ACHN (cell line): ENCODE measurements at regions not wholly inside any gene's neighbourhood (a gene's known extent, or its start where the extent isn't known, plus 50 kb on each side); places are given as distances from the start of the nearest gene placed in this dataset.
"Not testable (repeated sequence)": the region's sequence is repeated elsewhere in the genome, so short reads cannot be mapped to it uniquely, and the experiment has no call there.

Source experiments
- DNase-seq: peaks from one replicate; pipeline ENCODE4 v3.0.0-alpha.2; 2015
- in situ Hi-C: cut with HindIII; loops from 2 replicates; pipeline ENCODE4 v1.10.0; 2017; ENCODE audit warnings: low sequenced_read_pairs, low pct_ligation_motif_present, low pct_unique_long_range_greater_than_20kb

DNA sequence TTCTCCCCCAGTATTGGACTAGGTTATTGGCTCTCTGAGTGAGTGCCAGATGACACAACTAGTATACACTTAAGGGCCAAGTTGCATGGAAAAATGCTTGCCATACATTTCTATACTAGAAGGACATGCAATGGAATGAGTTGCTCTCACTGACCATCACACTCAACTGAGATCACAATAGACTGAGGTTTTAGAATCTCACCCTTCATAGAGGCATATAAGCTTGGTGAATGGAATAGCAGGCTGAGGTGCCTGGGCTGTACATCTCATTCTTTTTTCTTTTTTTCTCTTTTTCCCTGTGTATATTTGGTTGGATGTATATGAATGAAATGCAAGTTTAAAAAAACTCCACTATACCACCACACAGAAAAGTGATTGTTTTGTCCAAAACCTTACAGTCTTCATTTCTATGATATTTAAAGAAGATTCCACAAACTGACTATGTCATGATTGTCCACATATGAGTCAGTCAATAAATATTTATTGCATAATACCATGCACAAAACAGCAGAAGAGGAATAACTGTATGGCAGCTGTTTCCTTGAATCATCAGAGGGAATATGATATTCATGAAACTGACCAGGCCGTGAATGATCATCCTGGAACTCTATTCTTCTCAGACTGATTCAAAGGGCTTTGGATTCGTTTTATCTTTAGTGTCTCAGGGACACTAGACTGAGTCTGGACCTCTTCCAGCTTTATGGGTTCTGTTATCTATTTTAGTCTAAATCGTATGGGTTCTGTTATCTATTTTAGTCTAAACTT is 122.6 kb upstream of the STK17B start:
- DNase-seq, result no peak
- in situ Hi-C loops, result no loop called here

DNA sequence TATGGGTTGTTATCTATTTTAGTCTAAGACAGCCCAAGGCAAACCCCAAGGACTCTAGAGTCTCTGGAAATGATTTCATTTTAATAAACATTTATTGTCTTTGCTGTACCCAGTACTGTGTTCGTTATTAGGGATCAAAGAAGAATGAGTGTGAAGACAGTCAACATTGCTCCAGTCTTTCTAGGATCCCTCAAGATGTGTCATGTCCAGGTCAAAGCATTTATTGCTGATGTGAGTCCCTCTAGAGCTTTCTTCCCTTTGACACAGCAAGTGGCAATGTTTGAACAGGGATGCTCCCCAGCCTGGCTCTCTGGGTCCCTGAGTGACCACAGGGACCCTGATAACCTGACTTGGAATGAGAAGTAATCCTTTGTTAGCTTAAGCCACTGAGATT is 123.1 kb upstream of the STK17B start:
- no peak for DNase-seq
- in situ Hi-C loops, result no loop called here

GRCh38 chr2:196295005-196295404 is 123.6 kb upstream of the STK17B start:
- in situ Hi-C loops, result no loop called here
- DNase-seq, result no peak

- in situ Hi-C loops, result not testable (repeated sequence)
- peak; percentile 37 for DNase-seq
Measured at GRCh38 chr2:196298106-196298723, 126.8 kb upstream of the STK17B start.

DNA sequence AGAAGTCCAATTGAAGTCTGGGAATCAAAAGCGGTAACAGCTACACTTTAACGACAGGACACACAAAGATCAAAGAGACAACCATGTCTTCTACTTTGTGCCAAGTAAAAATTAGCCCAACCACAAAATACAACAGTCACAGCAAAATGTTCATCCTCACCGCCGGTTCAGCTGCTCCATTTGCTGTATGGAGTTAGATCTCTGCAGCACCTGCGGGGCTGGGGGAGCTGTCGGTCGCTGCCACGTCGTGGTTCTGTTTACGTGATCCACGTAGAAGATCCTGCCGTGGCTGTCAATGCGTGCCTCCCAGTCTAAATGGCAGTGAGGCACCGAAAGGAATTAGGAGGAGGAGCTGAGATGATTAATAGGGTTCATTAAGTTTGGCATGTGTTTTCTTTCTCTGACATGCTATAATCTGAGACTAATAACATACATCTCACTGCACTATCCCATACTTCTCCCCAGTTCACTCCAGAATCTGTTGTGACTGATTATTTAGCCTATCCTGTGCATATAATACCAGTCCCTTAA is 136.5 kb upstream of the STK17B start:
- no peak for DNase-seq
- in situ Hi-C loops, result no loop called here

GRCh38 chr2:196309691-196310090 is 138.3 kb upstream of the STK17B start:
- no peak for DNase-seq
- in situ Hi-C loops, result no loop called here

DNA sequence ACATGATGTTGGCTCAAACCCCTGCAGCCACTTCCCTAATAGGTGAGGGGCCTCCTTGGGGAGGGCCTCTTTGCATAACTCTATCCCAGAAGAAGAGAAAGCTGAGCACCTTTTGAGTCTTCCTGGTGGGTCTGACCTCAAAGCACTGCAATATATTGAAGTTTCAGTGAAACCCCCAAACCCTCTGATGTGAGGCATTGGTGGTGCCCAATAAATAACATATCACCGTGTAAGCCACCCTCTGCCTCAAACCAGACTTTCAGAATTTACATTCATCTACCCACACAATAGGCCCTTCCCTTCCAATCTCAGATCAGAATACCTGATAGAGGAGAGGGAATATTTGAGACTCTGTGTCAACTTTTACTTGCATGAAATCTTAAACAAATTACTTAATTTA is 142.8 kb upstream of the STK17B start:
- no peak for DNase-seq
- in situ Hi-C loops, result no loop called here

DNA sequence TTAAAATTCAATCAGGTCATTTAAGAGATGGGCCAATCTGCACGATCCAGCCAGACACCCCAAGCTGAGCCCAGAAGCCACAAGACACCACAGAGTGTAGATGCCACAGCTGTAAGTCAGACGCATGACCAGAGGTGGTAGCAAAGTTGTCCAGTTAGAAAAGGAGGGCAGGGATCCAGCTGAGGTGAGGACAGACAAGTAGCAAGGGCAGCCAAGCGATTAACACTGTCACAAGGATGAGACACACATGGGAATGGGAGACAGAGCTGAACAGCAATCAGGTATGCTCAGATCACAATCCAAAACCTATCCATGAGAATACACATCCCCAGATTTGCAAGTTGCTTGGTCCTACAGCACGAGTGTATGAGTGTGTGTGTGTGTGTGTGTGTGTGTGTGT is 143.4 kb upstream of the STK17B start:
- no peak for DNase-seq
- in situ Hi-C loops, result no loop called here

GRCh38 chr2:196315388-196316049 is 144.1 kb upstream of the STK17B start:
- in situ Hi-C loops, result no loop called here
- no peak for DNase-seq

DNA sequence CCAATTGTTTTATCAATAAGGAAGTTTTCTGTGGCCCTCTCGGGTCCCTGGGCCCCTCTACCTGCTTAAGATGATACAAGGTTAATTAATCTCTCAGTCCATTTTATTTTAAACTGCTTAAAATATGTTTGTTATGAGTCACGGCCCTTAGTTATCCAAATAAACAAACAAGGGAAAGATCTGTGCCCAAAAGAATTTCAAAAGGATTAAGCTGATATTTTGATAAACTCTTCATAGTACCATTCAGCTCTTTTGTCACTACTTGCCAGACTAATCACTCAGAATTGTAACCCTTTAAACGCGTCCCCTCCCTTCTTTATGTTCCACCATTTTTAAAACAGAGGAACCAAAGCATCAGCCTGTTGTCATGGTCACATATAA is 144.7 kb upstream of the STK17B start:
- in situ Hi-C loops, result no loop called here

GRCh38 chr2:196318517-196319377 is 147.4 kb upstream of the STK17B start:
- in situ Hi-C loops, result no loop called here
- no peak for DNase-seq

More for the DNA sequence above, 144.7 kb upstream of the STK17B start:
- DNase-seq, result no peak

DNA sequence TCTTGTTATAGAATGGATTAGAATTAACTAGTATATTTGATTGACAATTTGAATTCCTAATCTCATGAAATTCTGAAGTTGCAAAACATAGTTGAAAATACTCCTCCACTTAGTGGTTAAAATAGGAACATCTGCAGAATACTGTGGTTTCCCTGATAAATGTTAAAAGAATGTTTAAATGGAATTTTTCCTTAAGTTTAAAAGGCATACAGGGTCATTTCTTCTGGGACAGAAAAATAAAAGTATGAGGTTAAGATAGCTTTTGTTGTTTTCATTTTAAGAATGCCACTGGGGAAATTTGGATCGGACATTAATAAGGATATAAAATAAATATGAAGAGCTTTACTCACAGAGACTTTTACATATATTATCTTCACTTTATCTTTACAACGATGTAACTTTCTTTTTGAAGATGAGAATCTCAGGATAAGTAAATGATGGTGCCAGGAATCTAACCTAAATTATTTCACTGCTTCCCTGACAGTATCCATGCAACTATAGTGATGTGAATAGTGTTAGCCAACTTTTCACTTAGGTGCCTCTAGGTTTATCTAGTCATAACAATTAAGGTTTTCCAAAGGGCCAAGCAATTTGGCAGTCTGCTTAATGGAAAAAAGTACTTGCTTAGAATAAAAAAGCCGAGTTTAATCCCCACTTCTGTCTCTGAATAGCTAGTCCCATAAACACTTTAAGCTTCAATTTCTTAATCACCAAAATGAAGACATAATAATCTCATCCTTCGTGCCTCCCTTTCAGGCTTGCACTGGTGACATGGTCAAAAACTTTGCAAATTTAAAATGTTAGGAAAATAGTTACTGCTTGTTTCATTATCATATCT is 151.8 kb upstream of the STK17B start:
- no peak for DNase-seq

GRCh38 chr2:196324211-196324610 is 152.8 kb upstream of the STK17B start:
- in situ Hi-C loops, result no loop called here
- no peak for DNase-seq

More for the DNA sequence above, 151.8 kb upstream of the STK17B start:
- in situ Hi-C loops, result no loop called here

DNA sequence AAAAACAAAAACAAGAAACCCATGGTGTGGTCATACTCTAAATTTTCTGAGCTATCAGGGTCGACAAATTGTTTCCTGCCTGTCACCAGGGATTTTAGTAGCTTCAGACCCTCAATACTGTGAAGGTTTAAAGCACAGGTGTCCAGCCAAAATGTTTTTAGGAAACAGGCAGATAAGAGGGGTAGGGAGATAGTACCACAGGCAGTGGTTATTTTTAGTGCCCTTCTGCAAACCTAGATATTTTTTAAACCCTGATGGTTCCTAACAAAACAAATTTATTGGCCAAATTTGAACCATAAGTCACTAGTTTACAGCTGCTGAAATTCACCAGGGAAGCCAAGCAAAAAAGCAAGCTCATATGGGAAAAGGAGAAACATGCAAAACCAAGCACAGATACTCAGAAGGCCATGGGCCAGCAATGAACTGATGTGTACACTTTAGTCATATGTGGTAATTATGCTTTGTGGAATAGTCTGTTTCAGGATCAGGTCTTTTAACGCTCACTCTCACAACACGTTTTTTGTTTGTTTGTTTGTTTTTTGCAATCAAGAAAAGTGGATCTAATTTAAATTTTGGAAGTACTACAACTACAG is 156.8 kb upstream of the STK17B start:
- in situ Hi-C loops, result no loop called here

DNA sequence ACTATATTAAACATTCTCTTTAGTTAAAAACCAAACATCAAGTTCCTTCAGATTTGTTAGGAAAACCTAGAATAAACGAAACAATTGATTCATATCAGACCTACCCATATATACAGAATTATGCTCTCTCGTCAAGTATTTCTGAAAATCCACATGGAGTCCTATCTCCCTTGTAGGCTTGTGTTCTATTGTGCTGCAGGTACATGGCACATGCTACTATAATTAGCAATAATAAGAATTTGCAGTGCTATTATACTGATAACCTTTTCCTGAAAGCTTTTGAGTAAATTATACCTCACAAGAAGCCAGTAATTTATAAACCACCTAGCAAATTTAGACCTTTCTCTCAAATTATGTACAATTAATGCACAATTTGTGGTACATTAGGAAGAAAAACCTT is 158.6 kb upstream of the STK17B start:
- in situ Hi-C loops, result no loop called here
- DNase-seq, result no peak

More for the DNA sequence above, 156.8 kb upstream of the STK17B start:
- DNase-seq, result no peak

GRCh38 chr2:196330645-196331044 is 159.3 kb upstream of the STK17B start:
- in situ Hi-C loops, result no loop called here
- no peak for DNase-seq

DNA sequence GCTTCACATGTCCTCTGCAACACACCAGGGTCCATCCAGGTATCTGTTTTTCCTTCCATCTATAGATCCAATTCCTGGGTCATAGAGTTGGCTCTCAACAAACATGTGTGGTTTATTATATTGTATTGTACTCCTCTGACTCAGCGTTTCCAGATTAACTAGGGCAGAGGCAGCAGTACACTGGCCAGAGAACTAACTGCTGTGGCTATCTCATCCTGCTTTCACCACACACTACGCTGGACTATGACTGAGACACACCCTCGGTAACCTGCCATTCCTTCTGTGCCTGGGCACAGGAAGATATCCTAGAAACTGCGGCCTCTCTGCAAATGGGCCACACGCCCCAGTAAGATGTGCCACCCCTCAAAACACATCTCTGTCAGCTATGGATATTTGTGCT is 159.8 kb upstream of the STK17B start:
- in situ Hi-C loops, result no loop called here

GRCh38 chr2:196331851-196332250 is 160.5 kb upstream of the STK17B start:
- no peak for DNase-seq
- in situ Hi-C loops, result no loop called here

More for the DNA sequence above, 159.8 kb upstream of the STK17B start:
- no peak for DNase-seq
